IMR-90 (cell line): ENCODE measurements at regions not wholly inside any gene's neighbourhood (a gene's known extent, or its start where the extent isn't known, plus 50 kb on each side); places are given as distances from the start of the nearest gene placed in this dataset.

Experiments
- ATAC-seq: fragments of 200-7000 bp; cut with Tn5 transposase; 2 replicates; pipeline ENCODE4 v1.9.1; 2020; ENCODE audit warnings: low read depth, mild to moderate bottlenecking, moderate library complexity
- BruUV-seq: library from RNA; stranded (reverse); fragments of 400-500 nt; replicated peaks from 2 replicates; lab custom pipeline; 2021; lab: Mats Ljungman, UMichigan
- CTCF ChIA-PET: fragments of 300-600 bp; formaldehyde crosslinking; extraction: SDS; loops from one replicate; lab custom pipeline; 2021; ENCODE audit warnings: antibody characterized with exemption; lab: Yijun Ruan, JAX
- POLR2A ChIA-PET: fragments of 300-600 bp; sonication (Branson Sonifier 250); formaldehyde crosslinking; loops from one replicate; lab custom pipeline; 2022; ENCODE audit warnings: antibody characterized with exemption; ENCODE audit not compliant: unreplicated experiment; lab: Charles Lee
- DNase-seq: peaks from one replicate; pipeline ENCODE4 v3.0.0; 2013
- H2AFZ ChIP-seq: replicated peaks from 2 replicates; pipeline ENCODE3; 2013; ENCODE audit warnings: low read length, mild to moderate bottlenecking; ENCODE audit not compliant: poor library complexity
- H2AK5ac ChIP-seq: 2 replicates; pipeline ENCODE4 v1.6.1; 2013; ENCODE audit warnings: low read depth, low read length, inconsistent platforms
- H2AK9ac ChIP-seq: replicated peaks from 2 replicates; pipeline ENCODE3; 2013; ENCODE audit warnings: mild to moderate bottlenecking, low read depth, low read length, moderate library complexity; ENCODE audit not compliant: poor library complexity
- H2BK120ac ChIP-seq: 2 replicates; pipeline ENCODE4 v1.6.1; 2013; ENCODE audit warnings: low read depth, low read length, inconsistent platforms
- H2BK15ac ChIP-seq: 3 replicates; pipeline ENCODE4 v1.6.1; 2013; ENCODE audit warnings: low read depth, low read length, inconsistent platforms
- H2BK20ac ChIP-seq: 2 replicates; pipeline ENCODE4 v1.6.1; 2013; ENCODE audit warnings: low read depth, mild to moderate bottlenecking, inconsistent platforms, low read length, moderate library complexity
- H2BK5ac ChIP-seq: 2 replicates; pipeline ENCODE4 v1.6.1; 2013; ENCODE audit warnings: mild to moderate bottlenecking, low read depth, low read length, inconsistent platforms; ENCODE audit not compliant: poor library complexity, severe bottlenecking
- H3K14ac ChIP-seq: replicated peaks from 2 replicates; pipeline ENCODE4 v1.6.1; 2013; ENCODE audit warnings: low read depth, low read length, inconsistent platforms
- H3K18ac ChIP-seq: 2 replicates; pipeline ENCODE4 v1.6.1; 2013; ENCODE audit warnings: low read depth, low read length, control low read depth
- H3K23ac ChIP-seq: 2 replicates; pipeline ENCODE4 v1.6.1; 2013; ENCODE audit warnings: low read depth, low read length, inconsistent platforms
- H3K27ac ChIP-seq: 2 replicates; pipeline ENCODE4 v1.5.1; 2013; ENCODE audit warnings: mild to moderate bottlenecking, control low read depth, low read length; ENCODE audit not compliant: insufficient read depth
- H3K27me3 ChIP-seq: 2 replicates; pipeline ENCODE4 v1.6.1; 2013; ENCODE audit warnings: low read length; ENCODE audit not compliant: control insufficient read depth, insufficient read depth
- H3K36me3 ChIP-seq: 2 replicates; pipeline ENCODE4 v1.6.1; 2013; ENCODE audit warnings: low read length, mixed read lengths; ENCODE audit not compliant: control insufficient read depth, insufficient read depth
- H3K4ac ChIP-seq: 2 replicates; pipeline ENCODE4 v1.6.1; 2013; ENCODE audit warnings: low read depth, low read length, inconsistent platforms
- H3K4me1 ChIP-seq: 2 replicates; pipeline ENCODE4 v1.6.1; 2013; ENCODE audit warnings: low read length, mixed read lengths; ENCODE audit not compliant: control insufficient read depth, insufficient read depth
- H3K4me2 ChIP-seq: 2 replicates; pipeline ENCODE4 v1.6.1; 2013; ENCODE audit warnings: low read depth, mild to moderate bottlenecking, control low read depth, low read length, moderate library complexity
- H3K4me3 ChIP-seq: 2 replicates; pipeline ENCODE4 v1.5.1; 2013; ENCODE audit warnings: low read depth, mild to moderate bottlenecking, control low read depth, low read length, moderate library complexity; ENCODE audit not compliant: insufficient read depth
- H3K56ac ChIP-seq: 2 replicates; pipeline ENCODE4 v1.6.1; 2013; ENCODE audit warnings: low read length, inconsistent platforms; ENCODE audit not compliant: insufficient read depth; ENCODE audit errors: extremely low read depth
- H3K79me1 ChIP-seq, 2 experiments: 2 replicates each; pipeline ENCODE4 v1.6.1; 2013; ENCODE audit warnings: low read length in 2 of 2, inconsistent platforms in 1 of 2, low read depth in 1 of 2
- H3K9ac ChIP-seq: 2 replicates; pipeline ENCODE4 v1.6.1; 2013; ENCODE audit warnings: low read depth, low read length, control low read depth
- H3K9me1 ChIP-seq: 2 replicates; pipeline ENCODE4 v1.6.1; 2013; ENCODE audit warnings: low read length, inconsistent platforms; ENCODE audit not compliant: insufficient read depth
- H3K9me3 ChIP-seq: 2 replicates; pipeline ENCODE4 v1.6.1; 2013; ENCODE audit warnings: low read length; ENCODE audit not compliant: control insufficient read depth, insufficient read depth
- H4K20me1 ChIP-seq: 2 replicates; pipeline ENCODE4 v1.6.1; 2013; ENCODE audit warnings: low read length, inconsistent platforms; ENCODE audit not compliant: insufficient read depth
- H4K5ac ChIP-seq: 2 replicates; pipeline ENCODE4 v1.6.1; 2013; ENCODE audit warnings: mild to moderate bottlenecking, low read depth, low read length, control low read depth
- H4K8ac ChIP-seq, 2 experiments: 2 replicates each; pipeline ENCODE4 v1.6.1; 2013; ENCODE audit warnings: low read depth in 2 of 2, low read length in 2 of 2, control low read depth in 1 of 2, inconsistent platforms in 1 of 2
- H4K91ac ChIP-seq: 2 replicates; pipeline ENCODE4 v1.6.1; 2013; ENCODE audit warnings: low read depth, low read length, inconsistent platforms; ENCODE audit not compliant: insufficient read depth
- CHD1 ChIP-seq: IDR thresholded peaks from 2 replicates; pipeline ENCODE4 v1.6.1; 2012; ENCODE audit warnings: low read depth, low read length, improper control_type of control experiment
- ELK1 ChIP-seq: fragments of 150-350 bp; IDR thresholded peaks from 2 replicates; pipeline ENCODE4 v1.6.1; 2016; ENCODE audit warnings: low read depth, mild to moderate bottlenecking, low read length, moderate library complexity, borderline replicate concordance
- RAD21 ChIP-seq: IDR thresholded peaks from 2 replicates; pipeline ENCODE4 v1.6.1; 2012; ENCODE audit warnings: low read length, improper control_type of control experiment
- RFX5 ChIP-seq: IDR thresholded peaks from 2 replicates; pipeline ENCODE4 v1.8.0; 2012; ENCODE audit warnings: low read depth, mild to moderate bottlenecking, low read length, moderate library complexity
- WGBS, 2 experiments: methylation state at CpG; one replicate each; pipeline versions ENCODE4 v1.1.5 to v1.1.7; 2013; ENCODE audit warnings: missing lambda C conversion rate in 2 of 2; ENCODE audit not compliant: insufficient read length in 1 of 2; ENCODE audit errors: extremely low coverage in 2 of 2; 5-methylcytosine and 5-hydroxymethylcytosine counted together
- dilution Hi-C: fragments of 300-500 bp; cut with HindIII; formaldehyde crosslinking; loops from one replicate; pipeline ENCODE4 v1.14.3; 2018; ENCODE audit warnings: low sequenced_read_pairs; ENCODE audit not compliant: unreplicated experiment
- in situ Hi-C: fragments of 300-500 bp; cut with MboI; formaldehyde crosslinking; loops from 3 replicates; pipeline ENCODE4 v1.14.3; 2019; ENCODE audit warnings: low sequenced_read_pairs, inconsistent platforms, mixed read lengths
- intact Hi-C: fragments of 100-400 bp; cut with micrococcal nuclease; formaldehyde crosslinking; loops from 2 replicates; pipeline ENCODE4 v1.10.0; 2022

- Histone ChIP-seq H3K4me3 (no peak overlapping the region), H3K18ac (no peak overlapping the region), H2AFZ (no peak overlapping the region), H3K23ac (no peak overlapping the region), H2AK5ac (no peak overlapping the region), H3K27ac (no peak overlapping the region), H3K4me2 (no peak overlapping the region), H2BK120ac (no peak overlapping the region), H4K8ac (no peak overlapping the region), H3K79me1 (no peaks in the 10 kb centered on the region), H3K4ac (no peak overlapping the region), H4K5ac (no peak overlapping the region), H2BK20ac (no peak overlapping the region), H3K56ac (no peak overlapping the region), H3K9me1 (no peaks in the 10 kb centered on the region; the same call in 1 of the 2 replicates), H4K91ac (no peak overlapping the region), H3K9ac (no peak overlapping the region), H3K9me3 (no peaks in the 10 kb centered on the region), H3K36me3 (no peaks in the 10 kb centered on the region), H3K27me3 (peaks cover 5% of the 10 kb centered on the region; the same call in 1 of the 2 replicates), H3K4me1 (no peaks in the 10 kb centered on the region), H4K20me1 (no peaks in the 10 kb centered on the region), H2AK9ac (no peak overlapping the region), H2BK15ac (no peak overlapping the region), H3K14ac (no peak overlapping the region), H2BK5ac (no peak overlapping the region)
- dilution Hi-C loops (no loop called here), intact Hi-C loops (no loop called here), in situ Hi-C loops (no loop called here)
- CTCF ChIA-PET, result no interaction called here
- BruUV-seq, result no TSS peak
- POLR2A ChIA-PET, result no interaction called here
- no peak for ATAC-seq
- DNase-seq, result no peak
- no peak for TF ChIP-seq RFX5
- no peak for TF ChIP-seq ELK1
- no peak for TF ChIP-seq RAD21
- no peak for TF ChIP-seq CHD1
- 100% methylated on average over 2 of the region's 6 CpGs; no CpG with 5 or more reads in 1 of the 2 experiments for WGBS, 2 experiments
Measured at GRCh38 chr9:89928521-89929275, 323.9 kb downstream of the GADD45G start.
